Activated T-helper 1 cell treated with anti-CD3 and anti-CD28 coated beads, Interleukin-12 subunit alpha, Interleukin-12 subunit beta, Interleukin-2, Interleukin-4 antibody, amounts not matched to agents 30 ng/mL and 10 ng/mL and 1 ng/mL, durations not matched to agents 14 hours and 24 hours and 36 hours (primary cell): ENCODE measurements at regions not wholly inside any gene's neighbourhood (a gene's known extent, or its start where the extent isn't known, plus 50 kb on each side); places are given as distances from the start of the nearest gene placed in this dataset.

Experiments
- DNase-seq: peaks from one replicate; pipeline ENCODE4 v3.0.0; 2021; ENCODE audit warnings: low spot score
- H3K27ac Mint-ChIP-seq: one replicate; pipeline ENCODE4 v1.8.0; 2021; ENCODE audit warnings: mild to moderate bottlenecking, mixed read lengths
- H3K27me3 Mint-ChIP-seq: one replicate; pipeline ENCODE4 v1.8.0; 2022; ENCODE audit warnings: mild to moderate bottlenecking, moderate library complexity, mixed read lengths; ENCODE audit not compliant: insufficient read depth
- H3K36me3 Mint-ChIP-seq: one replicate; pipeline ENCODE4 v1.8.0; 2021; ENCODE audit warnings: low read depth, mixed read lengths
- H3K4me1 Mint-ChIP-seq: one replicate; pipeline ENCODE4 v1.8.0; 2021; ENCODE audit warnings: low read depth, mixed read lengths
- H3K4me3 Mint-ChIP-seq: one replicate; pipeline ENCODE4 v1.8.0; 2021; ENCODE audit warnings: mild to moderate bottlenecking, moderate library complexity, mixed read lengths
- H3K9me3 Mint-ChIP-seq: one replicate; pipeline ENCODE4 v1.8.0; 2021; ENCODE audit warnings: mixed read lengths
- intact Hi-C: fragments of 100-400 bp; cut with micrococcal nuclease; formaldehyde crosslinking; loops from one replicate; pipeline ENCODE4 v1.15.1; 2024

GRCh38 chr2:44825702-44826101 is 115.8 kb upstream of the SIX3 start:
- no peak overlapping the region for H3K27ac Mint-ChIP-seq
- DNase-seq = no peak
- intact Hi-C loops = no loop called here
- H3K4me3 Mint-ChIP-seq = no peak overlapping the region
- H3K4me1 Mint-ChIP-seq = no peaks in the 10 kb centered on the region
- no peaks in the 10 kb centered on the region for H3K36me3 Mint-ChIP-seq
- peaks cover 11% of the 10 kb centered on the region for H3K27me3 Mint-ChIP-seq
- no peaks in the 10 kb centered on the region for H3K9me3 Mint-ChIP-seq

- Mint-ChIP-seq H3K4me3 (no peak overlapping the region), H3K36me3 (no peaks in the 10 kb centered on the region), H3K27me3 (peaks cover 11% of the 10 kb centered on the region), H3K27ac (no peak overlapping the region), H3K9me3 (no peaks in the 10 kb centered on the region), H3K4me1 (no peaks in the 10 kb centered on the region)
- intact Hi-C loops = no loop called here
- DNase-seq = no peak
These were observed 114.9 kb upstream of the SIX3 start for GRCh38 chr2:44826601-44827000.

- Mint-ChIP-seq H3K27ac (no peak overlapping the region), H3K36me3 (no peaks in the 10 kb centered on the region), H3K4me3 (no peak overlapping the region), H3K9me3 (peaks cover 3% of the 10 kb centered on the region), H3K27me3 (peaks cover 3% of the 10 kb centered on the region), H3K4me1 (peaks cover 14% of the 10 kb centered on the region)
- intact Hi-C loops = no loop called here
- DNase-seq = no peak
These were observed 111.7 kb upstream of the SIX3 start for GRCh38 chr2:44829771-44830170.

- intact Hi-C loops = no loop called here
- Mint-ChIP-seq H3K27ac (peak overlapping the region; percentile 69), H3K27me3 (peaks cover 2% of the 10 kb centered on the region), H3K9me3 (peaks cover 3% of the 10 kb centered on the region), H3K36me3 (no peaks in the 10 kb centered on the region), H3K4me3 (no peak overlapping the region), H3K4me1 (peaks cover 33% of the 10 kb centered on the region)
- no peak for DNase-seq
These were observed 108.1 kb upstream of the SIX3 start for GRCh38 chr2:44833171-44834069.

DNA sequence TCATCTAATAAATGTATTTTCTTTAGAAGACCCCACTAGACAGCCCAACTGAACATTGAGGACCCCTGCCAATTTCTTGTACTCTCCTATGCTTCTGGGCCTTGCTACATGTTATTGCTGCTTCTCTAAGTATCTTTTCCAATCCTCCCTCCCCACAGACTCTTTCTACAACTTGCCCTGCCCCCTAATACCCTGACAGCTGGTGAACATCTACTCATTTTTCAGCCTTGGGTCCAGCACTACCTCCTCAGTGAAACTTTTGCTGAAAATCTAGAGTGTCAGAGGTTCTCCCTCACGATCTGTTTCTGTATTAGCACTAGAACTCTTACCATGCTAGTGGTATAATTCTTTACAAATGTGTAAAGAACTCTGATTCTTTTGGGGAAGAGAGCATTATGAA is 106.8 kb upstream of the SIX3 start:
- Mint-ChIP-seq H3K4me1 (peaks cover 33% of the 10 kb centered on the region), H3K4me3 (no peak overlapping the region), H3K27ac (no peak overlapping the region), H3K27me3 (no peaks in the 10 kb centered on the region), H3K9me3 (peaks cover 3% of the 10 kb centered on the region), H3K36me3 (no peaks in the 10 kb centered on the region)
- DNase-seq = no peak
- intact Hi-C loops = loop anchor here (5.0 kb wide), 1 partner anchor 733 kb away; no protein-coding TSS in a partner anchor

DNA sequence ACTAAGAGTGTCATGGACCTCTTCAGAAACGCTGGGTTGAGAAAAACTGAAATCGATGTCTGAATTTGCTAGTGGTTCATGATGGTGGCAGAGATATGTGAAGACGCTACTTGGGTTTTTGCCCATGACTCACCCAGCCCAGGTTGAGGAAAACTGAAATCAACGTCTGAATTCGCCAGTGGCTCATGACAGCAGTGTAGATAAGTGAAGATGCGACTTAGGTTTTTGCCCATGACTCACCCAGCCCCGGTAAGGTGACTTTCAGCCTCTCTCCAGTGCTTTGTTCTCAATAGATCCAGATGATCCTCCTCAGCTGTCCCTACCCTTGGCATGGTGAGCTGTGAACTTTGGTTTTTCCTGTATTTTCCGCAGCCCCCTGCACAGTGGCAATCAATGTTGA is 105.3 kb upstream of the SIX3 start:
- no peaks in the 10 kb centered on the region for H3K27me3 Mint-ChIP-seq
- H3K36me3 Mint-ChIP-seq = no peaks in the 10 kb centered on the region
- H3K27ac Mint-ChIP-seq = peak overlapping the region; percentile 14
- peaks cover 33% of the 10 kb centered on the region for H3K4me1 Mint-ChIP-seq
- peaks cover 3% of the 10 kb centered on the region for H3K9me3 Mint-ChIP-seq
- intact Hi-C loops = loop anchor here (2.0 to 5.0 kb wide), 2 partner anchors 257 to 731 kb away; no protein-coding TSS in a partner anchor
- peak; percentile 31 for DNase-seq
- no peak overlapping the region for H3K4me3 Mint-ChIP-seq

DNA sequence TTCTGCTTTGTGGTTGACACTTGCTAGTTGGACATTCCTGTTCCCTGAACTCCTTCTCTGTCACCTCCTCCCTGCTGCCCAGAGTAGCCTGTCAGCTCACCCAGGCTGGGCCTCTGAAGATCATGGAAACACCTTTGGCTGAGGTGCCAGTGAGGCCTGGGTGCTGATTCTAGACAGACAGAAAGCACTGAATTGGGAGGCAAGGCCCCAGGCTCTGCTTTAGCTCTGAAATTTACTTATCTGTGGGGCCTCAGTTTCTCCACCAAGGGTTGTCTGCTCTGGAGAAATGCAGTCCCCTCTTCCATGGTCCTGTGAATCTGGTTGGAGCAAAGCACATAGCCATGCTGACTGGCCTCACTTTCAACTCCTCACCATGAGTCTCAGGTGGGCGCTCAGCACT is 104.6 kb upstream of the SIX3 start:
- peaks cover 3% of the 10 kb centered on the region for H3K9me3 Mint-ChIP-seq
- H3K4me3 Mint-ChIP-seq = no peak overlapping the region
- peaks cover 33% of the 10 kb centered on the region for H3K4me1 Mint-ChIP-seq
- H3K27ac Mint-ChIP-seq = no peak overlapping the region
- intact Hi-C loops = loop anchor here (2.0 to 5.0 kb wide), 2 partner anchors 258 to 730 kb away; no protein-coding TSS in a partner anchor
- H3K36me3 Mint-ChIP-seq = no peaks in the 10 kb centered on the region
- no peak for DNase-seq
- no peaks in the 10 kb centered on the region for H3K27me3 Mint-ChIP-seq

DNA sequence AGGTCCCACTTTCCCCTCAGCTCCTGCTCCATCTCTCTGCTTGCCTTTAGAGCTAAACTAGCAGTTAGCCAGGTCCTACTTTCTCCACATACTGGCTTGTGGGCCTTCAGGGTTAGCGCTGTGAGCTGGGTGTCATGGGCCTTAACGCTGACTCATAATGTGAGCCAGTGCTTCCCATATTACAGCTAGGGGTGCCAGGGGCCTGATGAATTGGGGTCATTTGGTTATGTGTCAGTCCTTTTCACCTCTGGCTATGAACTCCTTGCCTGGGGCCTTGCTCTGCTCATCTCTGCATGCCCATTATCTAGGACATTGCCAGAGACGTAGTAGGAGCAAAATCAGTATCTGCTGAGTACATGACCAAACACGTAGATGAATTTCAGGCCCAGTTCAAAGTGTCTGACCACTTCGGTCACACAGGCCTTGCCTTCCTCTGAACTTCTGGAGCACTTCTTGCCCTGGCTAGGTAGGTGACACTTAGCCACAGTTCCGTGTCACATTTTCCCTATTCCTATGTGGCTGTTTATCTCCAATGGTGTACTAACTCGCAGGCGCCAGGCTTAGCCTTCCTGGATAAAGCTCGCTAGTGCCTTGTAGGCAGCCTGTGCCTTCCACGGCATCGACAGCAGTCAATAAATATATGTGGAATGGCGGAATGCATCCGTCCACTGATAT is 103.2 kb upstream of the SIX3 start:
- Mint-ChIP-seq H3K4me1 (peaks cover 31% of the 10 kb centered on the region), H3K36me3 (no peaks in the 10 kb centered on the region), H3K27me3 (peaks cover 3% of the 10 kb centered on the region), H3K4me3 (no peak overlapping the region), H3K27ac (no peak overlapping the region), H3K9me3 (peaks cover 3% of the 10 kb centered on the region)
- DNase-seq = no peak
- intact Hi-C loops = loop anchor here (5.0 kb wide), 1 partner anchor 729 kb away; no protein-coding TSS in a partner anchor

DNA sequence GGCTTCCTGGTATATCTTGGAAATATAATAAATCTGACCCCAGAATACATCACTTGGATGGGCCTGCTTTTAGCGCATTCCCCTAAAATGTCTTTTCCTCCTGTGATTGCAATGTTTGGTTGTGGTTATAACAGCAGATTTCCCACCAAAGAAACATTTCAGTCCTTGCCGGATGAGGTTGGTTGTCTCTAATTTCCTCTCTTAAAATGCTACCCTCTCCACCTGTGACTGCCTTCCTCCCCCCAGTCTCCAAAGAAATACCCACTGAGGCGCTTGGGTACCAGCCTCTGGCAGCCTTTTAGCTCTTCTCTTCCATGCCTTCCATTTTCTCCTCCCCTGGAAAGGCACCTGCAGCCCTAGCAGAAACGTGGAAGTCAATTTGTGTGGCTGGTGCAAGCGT is 102.1 kb upstream of the SIX3 start:
- H3K36me3 Mint-ChIP-seq = no peaks in the 10 kb centered on the region
- H3K27ac Mint-ChIP-seq = no peak overlapping the region
- peaks cover 23% of the 10 kb centered on the region for H3K4me1 Mint-ChIP-seq
- peaks cover 4% of the 10 kb centered on the region for H3K27me3 Mint-ChIP-seq
- no peak overlapping the region for H3K4me3 Mint-ChIP-seq
- H3K9me3 Mint-ChIP-seq = no peaks in the 10 kb centered on the region
- intact Hi-C loops = loop anchor here (5.0 kb wide), 1 partner anchor 728 kb away; no protein-coding TSS in a partner anchor
- DNase-seq = no peak

- intact Hi-C loops = loop anchor here (5.0 kb wide), 1 partner anchor 727 kb away; no protein-coding TSS in a partner anchor
- Mint-ChIP-seq H3K9me3 (no peaks in the 10 kb centered on the region), H3K4me3 (no peak overlapping the region), H3K36me3 (no peaks in the 10 kb centered on the region), H3K4me1 (peaks cover 18% of the 10 kb centered on the region), H3K27ac (no peak overlapping the region), H3K27me3 (peaks cover 5% of the 10 kb centered on the region)
- no peak for DNase-seq
These were observed 101.6 kb upstream of the SIX3 start for GRCh38 chr2:44839771-44840502.

DNA sequence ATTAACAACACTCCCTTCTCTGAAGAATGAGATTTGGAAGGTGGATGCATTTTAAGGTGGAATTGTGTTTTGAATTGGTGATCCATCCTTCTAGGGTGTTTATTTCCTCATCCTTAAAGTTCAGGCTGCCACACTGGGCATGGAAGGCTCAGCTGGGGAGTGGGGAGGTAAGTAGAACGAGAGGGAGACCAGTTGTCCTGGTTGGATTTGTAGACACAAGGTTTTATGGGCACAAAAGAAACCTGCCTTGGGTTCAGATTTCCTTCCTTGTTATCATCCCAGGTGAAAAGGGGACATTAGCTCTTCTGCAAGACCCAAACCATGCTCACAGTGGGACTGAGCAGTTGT is 101.0 kb upstream of the SIX3 start:
- no peak overlapping the region for H3K27ac Mint-ChIP-seq
- no peaks in the 10 kb centered on the region for H3K36me3 Mint-ChIP-seq
- intact Hi-C loops = no loop called here
- H3K27me3 Mint-ChIP-seq = peaks cover 5% of the 10 kb centered on the region
- H3K4me1 Mint-ChIP-seq = peaks cover 15% of the 10 kb centered on the region
- H3K9me3 Mint-ChIP-seq = no peaks in the 10 kb centered on the region
- H3K4me3 Mint-ChIP-seq = no peak overlapping the region
- no peak for DNase-seq

GRCh38 chr2:44843086-44843485 is 98.4 kb upstream of the SIX3 start:
- H3K4me3 Mint-ChIP-seq = no peak overlapping the region
- H3K27me3 Mint-ChIP-seq = peaks cover 5% of the 10 kb centered on the region
- intact Hi-C loops = no loop called here
- no peaks in the 10 kb centered on the region for H3K36me3 Mint-ChIP-seq
- no peak overlapping the region for H3K27ac Mint-ChIP-seq
- H3K4me1 Mint-ChIP-seq = no peaks in the 10 kb centered on the region
- H3K9me3 Mint-ChIP-seq = no peaks in the 10 kb centered on the region
- no peak for DNase-seq
